ENCODE measurements at regions not wholly inside any gene's neighbourhood (a gene's known extent, or its start where the extent isn't known, plus 50 kb on each side); places are given as distances from the start of the nearest gene placed in this dataset.

DNA sequence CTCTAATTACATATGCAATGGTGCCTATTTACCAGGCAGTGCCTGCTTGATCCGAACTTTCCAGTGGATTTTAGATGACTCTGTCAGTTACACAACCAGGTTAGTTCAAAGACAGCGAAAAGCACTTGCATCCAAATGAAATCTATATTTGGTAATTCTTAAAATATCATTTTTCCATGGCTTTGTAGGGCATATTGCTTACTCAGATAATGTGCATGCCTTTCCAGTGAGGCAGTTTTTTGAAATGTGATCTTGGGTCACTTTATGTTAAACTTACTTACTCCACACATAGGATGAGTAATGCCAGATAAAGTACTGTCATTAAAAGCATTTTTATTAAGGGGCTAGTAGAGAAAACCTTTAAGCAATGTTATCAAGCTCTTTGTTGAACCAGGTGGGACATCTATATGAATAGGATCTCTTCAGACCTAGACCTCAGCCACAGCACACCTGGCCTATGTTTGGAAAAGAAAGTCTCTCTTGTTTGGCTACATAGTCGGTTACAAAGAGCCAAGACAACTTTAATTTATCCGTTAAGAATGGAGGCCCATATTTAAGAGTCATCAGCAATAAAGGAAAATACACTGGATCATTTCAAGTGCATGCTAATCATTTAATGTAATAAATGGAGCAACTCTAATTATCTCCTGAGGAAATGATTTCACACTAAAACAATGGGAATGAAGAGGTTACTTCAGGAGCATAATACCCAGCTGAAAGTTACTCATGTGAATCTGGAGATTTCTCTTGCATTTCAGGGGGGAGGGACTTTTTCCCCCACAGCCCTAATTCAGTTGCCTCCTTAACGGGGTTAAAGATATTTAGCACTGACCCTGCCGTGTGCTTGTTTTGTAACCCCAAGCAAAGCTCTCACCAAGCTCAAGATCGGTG is 56.3 kb upstream of the TMCO5A start:
- TF ChIP-seq, protein P1, sequence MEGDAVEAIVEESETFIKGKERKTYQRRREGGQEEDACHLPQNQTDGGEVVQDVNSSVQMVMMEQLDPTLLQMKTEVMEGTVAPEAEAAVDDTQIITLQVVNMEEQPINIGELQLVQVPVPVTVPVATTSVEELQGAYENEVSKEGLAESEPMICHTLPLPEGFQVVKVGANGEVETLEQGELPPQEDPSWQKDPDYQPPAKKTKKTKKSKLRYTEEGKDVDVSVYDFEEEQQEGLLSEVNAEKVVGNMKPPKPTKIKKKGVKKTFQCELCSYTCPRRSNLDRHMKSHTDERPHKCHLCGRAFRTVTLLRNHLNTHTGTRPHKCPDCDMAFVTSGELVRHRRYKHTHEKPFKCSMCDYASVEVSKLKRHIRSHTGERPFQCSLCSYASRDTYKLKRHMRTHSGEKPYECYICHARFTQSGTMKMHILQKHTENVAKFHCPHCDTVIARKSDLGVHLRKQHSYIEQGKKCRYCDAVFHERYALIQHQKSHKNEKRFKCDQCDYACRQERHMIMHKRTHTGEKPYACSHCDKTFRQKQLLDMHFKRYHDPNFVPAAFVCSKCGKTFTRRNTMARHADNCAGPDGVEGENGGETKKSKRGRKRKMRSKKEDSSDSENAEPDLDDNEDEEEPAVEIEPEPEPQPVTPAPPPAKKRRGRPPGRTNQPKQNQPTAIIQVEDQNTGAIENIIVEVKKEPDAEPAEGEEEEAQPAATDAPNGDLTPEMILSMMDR (IDR thresholded peaks at IDR 0.05; ENCODE audit: borderline replicate concordance, insufficient read depth, low read depth, low read length), result no peak
- no peak overlapping the region for H3K4me3 ChIP-seq (ENCODE audit: low read depth, low read length)

DNA sequence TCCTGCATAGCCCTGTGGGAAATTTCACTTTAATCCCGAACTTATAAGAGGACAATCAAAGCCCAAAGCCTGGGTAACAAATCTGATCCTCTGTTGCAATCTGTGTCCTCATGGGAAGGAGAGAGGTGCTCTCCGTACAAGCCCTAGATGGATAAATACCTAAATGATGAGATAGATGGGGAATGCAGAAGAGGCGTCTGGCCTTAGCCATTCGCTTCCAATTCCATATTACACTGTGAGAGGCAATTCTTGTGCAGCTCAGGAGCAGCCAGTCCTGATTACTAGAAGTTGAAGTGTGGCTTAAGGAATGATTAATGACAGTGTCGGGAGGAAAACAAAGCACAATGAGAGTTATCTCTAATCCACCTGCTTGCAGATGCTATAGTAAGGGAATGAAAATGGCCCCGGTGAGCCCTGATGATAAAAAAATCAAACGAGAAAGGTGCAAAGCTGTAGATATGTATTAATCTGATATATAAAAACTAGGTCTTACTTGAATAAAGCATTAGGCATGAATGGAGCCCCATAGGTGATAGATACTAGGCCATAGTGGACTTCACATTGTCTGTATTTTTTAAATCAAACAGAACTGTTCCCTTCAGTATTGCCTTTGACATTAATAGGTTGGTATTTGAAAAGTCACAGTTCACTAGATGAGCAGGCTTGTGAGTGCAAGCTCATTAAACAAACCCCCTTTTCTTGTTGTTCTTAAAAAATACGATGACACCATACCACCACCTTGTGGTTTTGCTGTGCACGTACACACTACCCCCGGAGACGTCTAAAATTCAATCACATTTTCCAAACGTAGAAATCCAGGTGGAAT is 54.2 kb upstream of the TMCO5A start:
- TF ChIP-seq, protein P1 (IDR thresholded peaks at IDR 0.05; ENCODE audit: borderline replicate concordance, insufficient read depth, low read depth, low read length), result peak; percentile 56; the same call in 1 of the 2 replicates
- H3K4me3 ChIP-seq (ENCODE audit: low read depth, low read length), result no peak overlapping the region

DNA sequence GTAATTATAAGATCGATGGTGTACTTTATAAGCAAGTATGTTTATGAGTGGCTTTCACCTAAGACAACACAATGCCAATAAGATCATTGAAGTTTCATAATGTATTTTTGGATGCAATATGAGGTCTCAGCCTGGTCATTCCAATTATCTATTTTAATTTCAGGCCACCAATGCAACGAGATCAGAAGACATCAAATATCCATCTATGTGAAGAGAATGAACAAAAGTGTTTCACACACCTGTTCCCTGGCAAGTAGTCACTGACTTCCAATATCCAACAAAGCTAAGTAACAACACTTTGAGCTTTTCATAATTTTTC is 53.6 kb upstream of the TMCO5A start:
- TF ChIP-seq, protein P1 (IDR thresholded peaks at IDR 0.05; ENCODE audit: borderline replicate concordance, insufficient read depth, low read depth, low read length), result no peak
- no peak overlapping the region for H3K4me3 ChIP-seq (ENCODE audit: low read depth, low read length)

DNA sequence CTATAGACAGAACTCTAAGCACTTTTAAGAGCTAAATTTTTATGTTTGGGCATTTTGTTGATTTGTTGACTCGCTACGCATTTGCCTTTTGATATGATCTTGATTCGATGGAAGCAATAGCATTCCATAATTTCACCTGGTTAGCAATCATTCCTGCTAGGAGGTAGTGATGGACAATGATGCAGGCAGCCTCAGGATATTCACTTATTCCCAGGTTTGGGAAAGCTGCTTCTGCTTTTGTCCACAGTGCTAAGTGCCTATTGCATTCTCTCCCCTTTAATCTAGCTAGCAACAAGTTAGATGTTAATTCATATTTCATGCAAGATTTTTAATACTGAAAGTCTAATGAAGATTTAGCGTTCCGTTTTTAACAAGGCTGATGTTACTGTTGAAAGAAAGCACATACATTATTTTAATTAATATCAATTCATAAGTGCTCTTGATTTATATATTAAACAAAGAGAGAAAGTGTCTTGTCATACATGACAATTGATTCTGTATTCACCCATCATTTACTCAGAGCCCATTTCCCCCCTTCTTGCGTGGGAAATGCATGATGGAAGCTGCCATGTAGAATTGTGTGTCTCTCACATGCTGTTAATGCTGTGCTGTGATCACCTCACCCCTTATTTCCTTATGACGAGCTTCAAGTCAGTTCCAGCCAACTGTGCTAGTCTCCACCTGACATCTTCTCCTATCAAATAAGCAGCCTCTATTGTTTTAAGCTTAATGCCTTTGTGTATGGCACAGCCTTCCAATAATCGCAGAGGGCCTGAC is 53.0 kb upstream of the TMCO5A start:
- H3K4me3 ChIP-seq (ENCODE audit: low read depth, low read length), result no peak overlapping the region
- TF ChIP-seq, protein P1 (IDR thresholded peaks at IDR 0.05; ENCODE audit: borderline replicate concordance, insufficient read depth, low read depth, low read length), result no peak

DNA sequence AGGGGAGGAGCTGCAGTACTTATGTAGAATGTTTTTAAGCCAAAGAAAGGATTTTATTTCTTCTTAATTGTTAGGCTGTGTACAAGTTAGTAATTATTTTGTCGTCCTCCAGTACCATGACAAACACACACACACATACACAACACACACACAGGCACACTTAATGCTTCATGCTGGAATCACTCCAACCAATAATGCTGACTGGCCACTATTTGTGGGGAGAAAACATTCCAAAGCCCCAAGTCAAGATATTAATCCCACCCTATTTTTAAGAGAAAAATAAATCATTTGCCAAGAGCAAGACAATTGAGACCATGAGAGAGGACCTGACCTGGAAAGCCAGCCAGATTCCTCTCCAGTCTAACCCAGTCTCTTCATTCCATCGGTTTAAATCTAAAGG is 51.8 kb upstream of the TMCO5A start:
- TF ChIP-seq, protein P1 (IDR thresholded peaks at IDR 0.05; ENCODE audit: borderline replicate concordance, insufficient read depth, low read depth, low read length), result no peak
- no peak overlapping the region for H3K4me3 ChIP-seq (ENCODE audit: low read depth, low read length)

Data from GM12875 (cell line).